A549 (cell line): ENCODE measurements at regions not wholly inside any gene's neighbourhood (a gene's known extent, or its start where the extent isn't known, plus 50 kb on each side); places are given as distances from the start of the nearest gene placed in this dataset.
A peak's percentile ranks its signal among the peaks of the same experiment; 100 is the strongest.

Experiments
- ATAC-seq, 2 experiments: fragments of 200-7000 bp in 1 of 2; fragments of >200 bp in 1 of 2; cut with Nextera tagmentation in 1 of 2; cut with Tn5 transposase in 1 of 2; 3 replicates each; pipeline versions ENCODE4 v1.8.0 to v1.9.1; 2018 to 2020; ENCODE audit warnings: mild to moderate bottlenecking in 1 of 2, moderate library complexity in 1 of 2
- CTCF ChIA-PET: fragments of 300-600 bp; sonication (Branson Sonifier 250); formaldehyde crosslinking; extraction: SDS; loops from one replicate; lab custom pipeline; 2021; ENCODE audit warnings: antibody characterized with exemption, inconsistent platforms; lab: Yijun Ruan, JAX
- POLR2A ChIA-PET: fragments of 350-600 bp; formaldehyde crosslinking; extraction: SDS; loops from one replicate; lab custom pipeline; 2021; ENCODE audit warnings: antibody characterized with exemption, inconsistent platforms; lab: Yijun Ruan, JAX
- DNase-seq, 2 experiments: peaks; one replicate each; pipeline versions ENCODE4 v3.0.0 to v3.0.0-alpha.2; 2011 to 2016; ENCODE audit warnings: low read depth in 1 of 2, low spot score in 1 of 2
- FAIRE-seq: peaks from 2 replicates; lab custom pipeline; 2011; peaks lifted over from hg19 to GRCh38; lab: Jason Lieb, UNC
- H3K27ac ChIP-seq, 2 experiments: fragments of >200 bp; sonication (Bioruptor Twin); formaldehyde crosslinking; 3 replicates each; pipeline ENCODE4 v1.5.1; 2016 to 2017
- H3K4me1 ChIP-seq: fragments of >200 bp; sonication (Bioruptor Twin); formaldehyde crosslinking; 3 replicates; pipeline ENCODE4 v1.6.1; 2016
- H3K4me2 ChIP-seq: fragments of >200 bp; sonication (Bioruptor Twin); formaldehyde crosslinking; 3 replicates; pipeline ENCODE4 v1.6.1; 2016
- H3K4me3 ChIP-seq: fragments of >200 bp; sonication (Bioruptor Twin); formaldehyde crosslinking; 3 replicates; pipeline ENCODE4 v1.5.1; 2016
- H3K9me3 ChIP-seq: fragments of >200 bp; sonication (Bioruptor Twin); formaldehyde crosslinking; 3 replicates; pipeline ENCODE4 v1.6.1; 2016
- BCL3 ChIP-seq: fragments of >200 bp; sonication (Bioruptor Twin); formaldehyde crosslinking; IDR thresholded peaks from 3 replicates; pipeline ENCODE4 v1.6.1; 2016
- CEBPB ChIP-seq, 2 experiments: fragments of >200 bp in 1 of 2; sonication (Bioruptor Twin) in 1 of 2; formaldehyde crosslinking in 1 of 2; IDR thresholded peaks; 2 replicates each; pipeline ENCODE4 v1.6.1; 2012 to 2016
- FOSB ChIP-seq: fragments of 250-450 bp; sonication (Bioruptor Pico); IDR thresholded peaks from 2 replicates; pipeline ENCODE4 v1.5.0; 2020; ENCODE audit warnings: mild to moderate bottlenecking, moderate library complexity
- GATA3 ChIP-seq: IDR thresholded peaks from 2 replicates; pipeline ENCODE4 v1.6.1; 2012; ENCODE audit warnings: borderline replicate concordance
- HOXB5 ChIP-seq: fragments of 250-450 bp; sonication (Bioruptor Pico); IDR thresholded peaks from 2 replicates; pipeline ENCODE4 v1.5.0; 2020; ENCODE audit warnings: mild to moderate bottlenecking, moderate library complexity
- JUN ChIP-seq, 2 experiments: fragments of >200 bp; sonication (Bioruptor Twin); formaldehyde crosslinking; IDR thresholded peaks; 2 replicates in 1 of 2; 3 replicates in 1 of 2; pipeline ENCODE4 v1.6.1; 2016 to 2017
- JUNB ChIP-seq: fragments of >200 bp; sonication (Bioruptor Twin); formaldehyde crosslinking; IDR thresholded peaks from 2 replicates; pipeline ENCODE4 v1.6.1; 2016
- KDM1A ChIP-seq: fragments of 200-600 bp; sonication (generic); IDR thresholded peaks from 2 replicates; pipeline ENCODE4 v1.6.1; 2016; ENCODE audit warnings: low read depth, mild to moderate bottlenecking
- KDM5A ChIP-seq: fragments of 200-600 bp; sonication (generic); IDR thresholded peaks from 2 replicates; pipeline ENCODE4 v1.6.1; 2016; ENCODE audit warnings: antibody characterized with exemption, mild to moderate bottlenecking
- MYC ChIP-seq: IDR thresholded peaks from 2 replicates; pipeline ENCODE4 v1.6.1; 2012; ENCODE audit warnings: mild to moderate bottlenecking, inconsistent platforms, low read length, improper control_type of control experiment, borderline replicate concordance
- NPAS2 ChIP-seq: fragments of 250-450 bp; sonication (Bioruptor Pico); IDR thresholded peaks from 2 replicates; pipeline ENCODE4 v1.8.0; 2022; ENCODE audit warnings: mild to moderate bottlenecking, moderate library complexity, borderline replicate concordance
- PBX3 ChIP-seq: IDR thresholded peaks from 2 replicates; pipeline ENCODE4 v1.6.1; 2012
- PHF8 ChIP-seq: fragments of 200-600 bp; sonication (generic); IDR thresholded peaks from 2 replicates; pipeline ENCODE4 v1.6.1; 2016; ENCODE audit warnings: low read depth, mild to moderate bottlenecking, antibody characterized with exemption, moderate library complexity, borderline replicate concordance
- POLR2A ChIP-seq: IDR thresholded peaks from 2 replicates; pipeline ENCODE4 v1.6.1; 2012; ENCODE audit warnings: mild to moderate bottlenecking, low read length
- RAD21 ChIP-seq, 2 experiments: fragments of >200 bp in 1 of 2; sonication (Bioruptor Twin) in 1 of 2; formaldehyde crosslinking in 1 of 2; IDR thresholded peaks in 1 of 2; conservative IDR thresholded peaks in 1 of 2; 2 replicates in 1 of 2; 3 replicates in 1 of 2; pipeline ENCODE4 v1.6.1; 2012 to 2018; ENCODE audit warnings: inconsistent platforms in 1 of 2
- RARB ChIP-seq: fragments of 250-450 bp; sonication (Bioruptor Pico); IDR thresholded peaks from 2 replicates; pipeline ENCODE4 v1.8.0; 2021; ENCODE audit warnings: mild to moderate bottlenecking, moderate library complexity
- SREBF2 ChIP-seq: fragments of 450-650 bp; IDR thresholded peaks from 2 replicates; pipeline ENCODE4 v1.6.1; 2014; ENCODE audit warnings: mild to moderate bottlenecking, moderate library complexity
- TFCP2L1 ChIP-seq: fragments of 250-450 bp; sonication (Bioruptor Pico); IDR thresholded peaks from 2 replicates; pipeline ENCODE4 v1.5.0; 2021; ENCODE audit warnings: mild to moderate bottlenecking
- TP53 ChIP-seq: fragments of 250-450 bp; sonication (Bioruptor Pico); IDR thresholded peaks from 2 replicates; pipeline ENCODE4 v1.5.0; 2021; ENCODE audit warnings: mild to moderate bottlenecking, moderate library complexity
- ZFP36 ChIP-seq: fragments of 450-650 bp; IDR thresholded peaks from 2 replicates; pipeline ENCODE4 v1.6.1; 2014; ENCODE audit warnings: borderline replicate concordance; ENCODE audit not compliant: partially characterized antibody
- WGBS: methylation state at CpG from one replicate; pipeline ENCODE4 v1.1.6; 2017; ENCODE audit errors: missing lambda C conversion rate; 5-methylcytosine and 5-hydroxymethylcytosine counted together

- peaks cover 46% of the 10 kb centered on the region for H3K4me1 ChIP-seq
These were observed 170.2 kb upstream of the TLE3 start for GRCh38 chr15:70267879-70268278.

GRCh38 chr15:70267306-70267705 is 169.6 kb upstream of the TLE3 start:
- FAIRE-seq, result no peak
- CTCF ChIA-PET, result interaction anchor here (0.6 to 2.2 kb wide), 6 partner anchors 13 to 873 kb away, joined by 3 to 5 read pairs (median 4); no protein-coding TSS in a partner anchor
- Histone ChIP-seq H3K4me3 (no peak overlapping the region), H3K9me3 (no peaks in the 10 kb centered on the region), H3K27ac (peak overlapping the region in 1 of 2 experiments; percentile 19; a peak in 1 of 6 replicates), H3K4me1 (peaks cover 42% of the 10 kb centered on the region), H3K4me2 (no peak overlapping the region)
- DNase-seq, result no peak
- ATAC-seq, result no peak
- 69% methylated on average over 2 of the region's 2 CpGs for WGBS
- TF ChIP-seq JUNB (no peak), RARB (CRISPR knock-in tag) (no peak), GATA3 (no peak), ZFP36 (no peak), KDM5A (no peak), SREBF2 (no peak)
- POLR2A ChIA-PET, result no interaction called here

More at GRCh38 chr15:70267879-70268278, 170.2 kb upstream of the TLE3 start:
- no peak for DNase-seq
- 54% methylated on average over 6 of the region's 6 CpGs for WGBS
- ATAC-seq, result no peak
- POLR2A ChIA-PET, result no interaction called here
- TF ChIP-seq TFCP2L1 (CRISPR knock-in tag) (no peak), PHF8 (no peak), KDM5A (no peak), BCL3 (no peak), GATA3 (no peak), HOXB5 (CRISPR knock-in tag) (no peak), FOSB (CRISPR knock-in tag) (no peak), CEBPB (IDR thresholded peaks at IDR 0.05) (no peak), NPAS2 (CRISPR knock-in tag) (no peak)
- Histone ChIP-seq H3K4me3 (no peak overlapping the region), H3K4me2 (no peak overlapping the region), H3K9me3 (no peaks in the 10 kb centered on the region), H3K27ac (peak overlapping the region in 1 of 2 experiments; percentile 73; a peak in 2 of 6 replicates)
- FAIRE-seq, result no peak
- CTCF ChIA-PET, result interaction anchor here (0.7 to 2.2 kb wide), 6 partner anchors 10 to 792 kb away, joined by 3 to 5 read pairs (median 4); no protein-coding TSS in a partner anchor

- ChIA-PET CTCF (interaction anchor here (0.6 to 2.2 kb wide), 7 partner anchors 12 to 791 kb away, joined by 3 to 4 read pairs (median 3); no protein-coding TSS in a partner anchor), POLR2A (no interaction called here)
- Histone ChIP-seq H3K27ac (peak overlapping the region in 1 of 2 experiments; percentile 34; a peak in 1 of 6 replicates), H3K4me1 (peaks cover 35% of the 10 kb centered on the region), H3K4me2 (no peak overlapping the region), H3K9me3 (no peaks in the 10 kb centered on the region), H3K4me3 (no peak overlapping the region)
- 89% methylated on average over 24 of the region's 24 CpGs for WGBS
- FAIRE-seq, result no peak
- ATAC-seq, result no peak
- no peak for TF ChIP-seq PBX3
- no peak for TF ChIP-seq KDM1A
- no peak for TF ChIP-seq PHF8
- no peak for TF ChIP-seq JUN (IDR thresholded peaks at IDR 0.05)
- no peak for TF ChIP-seq JUNB
- no peak for TF ChIP-seq TP53 (CRISPR knock-in tag)
- no peak for TF ChIP-seq MYC
- no peak for TF ChIP-seq POLR2A
- TF ChIP-seq RAD21 (conservative IDR thresholded peaks at IDR 0.05 in 1 of 2, IDR thresholded peaks at IDR 0.05 in 1 of 2), result no peak
- no peak for DNase-seq
These were observed 168.8 kb upstream of the TLE3 start for GRCh38 chr15:70266412-70267121.
